A549 (cell line): ENCODE measurements at regions not wholly inside any gene's neighbourhood (a gene's known extent, or its start where the extent isn't known, plus 50 kb on each side); places are given as distances from the start of the nearest gene placed in this dataset.

Experiments
- CEBPB ChIP-seq, 2 experiments: fragments of >200 bp in 1 of 2; sonication (Bioruptor Twin) in 1 of 2; formaldehyde crosslinking in 1 of 2; IDR thresholded peaks; 2 replicates each; pipeline ENCODE4 v1.6.1; 2012 to 2016
- CTCF ChIP-seq: fragments of >200 bp; sonication (Bioruptor Twin); formaldehyde crosslinking; IDR thresholded peaks from 3 replicates; pipeline ENCODE4 v1.5.1; 2016
- FOSL2 ChIP-seq, 2 experiments: fragments of 450-650 bp in 1 of 2; fragments of >200 bp in 1 of 2; sonication (Bioruptor Twin) in 1 of 2; formaldehyde crosslinking; IDR thresholded peaks; 2 replicates each; pipeline versions ENCODE4 v1.5.0 to v1.6.1; 2016 to 2020; ENCODE audit warnings: mild to moderate bottlenecking in 1 of 2, moderate library complexity in 1 of 2
- RAD21 ChIP-seq, 2 experiments: fragments of >200 bp in 1 of 2; sonication (Bioruptor Twin) in 1 of 2; formaldehyde crosslinking in 1 of 2; IDR thresholded peaks in 1 of 2; conservative IDR thresholded peaks in 1 of 2; 2 replicates in 1 of 2; 3 replicates in 1 of 2; pipeline ENCODE4 v1.6.1; 2012 to 2018; ENCODE audit warnings: inconsistent platforms in 1 of 2
- ZSCAN20 ChIP-seq: fragments of 250-450 bp; sonication (Bioruptor Pico); IDR thresholded peaks from 2 replicates; pipeline ENCODE4 v1.8.0; 2022; ENCODE audit warnings: mild to moderate bottlenecking, moderate library complexity

GRCh38 chr5:38745836-38746732, 99.7 kb upstream of the OSMR start:
- TF ChIP-seq CEBPB (IDR thresholded peaks at IDR 0.05) (no peak), RAD21 (conservative IDR thresholded peaks at IDR 0.05 in 1 of 2, IDR thresholded peaks at IDR 0.05 in 1 of 2) (no peak), FOSL2 (IDR thresholded peaks at IDR 0.05) (no peak), FOSL2 (CRISPR knock-in tag; IDR thresholded peaks at IDR 0.05) (no peak), ZSCAN20 (CRISPR knock-in tag) (no peak), CTCF (no peak)
